ENCODE measurements at regions not wholly inside any gene's neighbourhood (a gene's known extent, or its start where the extent isn't known, plus 50 kb on each side); places are given as distances from the start of the nearest gene placed in this dataset.

DNA sequence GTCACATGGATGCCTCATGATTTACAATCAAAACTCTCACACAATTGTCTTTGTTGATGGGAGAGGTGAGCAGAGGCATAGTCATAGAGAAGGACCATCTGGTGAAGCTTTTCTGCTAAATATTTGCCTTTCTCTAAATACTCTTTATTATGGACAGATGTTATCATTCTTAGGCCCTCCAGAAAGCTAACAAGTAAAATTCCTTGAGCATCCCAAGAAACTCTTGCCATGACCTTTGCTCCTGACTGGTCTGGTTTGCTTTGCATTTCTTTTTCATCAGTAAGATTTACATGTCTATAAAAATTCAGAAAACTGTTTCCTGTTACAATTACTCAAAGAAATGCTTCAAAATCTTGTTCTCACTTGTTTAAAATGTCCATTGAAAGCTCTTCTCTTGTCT, 1336.6 kb upstream of the CDH8 start:
- TF ChIP-seq CTCF (IDR thresholded peaks at IDR 0.05; ENCODE audit: low read length) (no peak), EZH2phosphoT487 (IDR thresholded peaks at IDR 0.05; ENCODE audit: low read length) (no peak), EZH2 (optimal IDR thresholded peaks at IDR 0.05; ENCODE audit: low read depth, low read length) (no peak)
